Omental fat pad (tissue), 3 donors: ENCODE measurements at regions not wholly inside any gene's neighbourhood (a gene's known extent, or its start where the extent isn't known, plus 50 kb on each side); places are given as distances from the start of the nearest gene placed in this dataset.
"Not testable (repeated sequence)": the region's sequence is repeated elsewhere in the genome, so short reads cannot be mapped to it uniquely, and the experiment has no call there.

Source experiments
- ATAC-seq: fragments of 150-250 bp; one replicate; pipeline ENCODE4 v1.9.1; 2016; ENCODE audit warnings: mild to moderate bottlenecking, moderate library complexity; ENCODE audit not compliant: low FRiP score
- DNase-seq: peaks from one replicate; pipeline ENCODE4 v3.0.0-alpha.2; 2019; ENCODE audit warnings: low spot score
- CTCF ChIP-seq, 3 donors: fragments of 450-650 bp; IDR thresholded peaks; one replicate each; pipeline ENCODE4 v1.5.1; 2016 to 2017; ENCODE audit warnings: antibody characterized with exemption in 3 of 3, mild to moderate bottlenecking in 3 of 3, moderate library complexity in 2 of 3

DNA sequence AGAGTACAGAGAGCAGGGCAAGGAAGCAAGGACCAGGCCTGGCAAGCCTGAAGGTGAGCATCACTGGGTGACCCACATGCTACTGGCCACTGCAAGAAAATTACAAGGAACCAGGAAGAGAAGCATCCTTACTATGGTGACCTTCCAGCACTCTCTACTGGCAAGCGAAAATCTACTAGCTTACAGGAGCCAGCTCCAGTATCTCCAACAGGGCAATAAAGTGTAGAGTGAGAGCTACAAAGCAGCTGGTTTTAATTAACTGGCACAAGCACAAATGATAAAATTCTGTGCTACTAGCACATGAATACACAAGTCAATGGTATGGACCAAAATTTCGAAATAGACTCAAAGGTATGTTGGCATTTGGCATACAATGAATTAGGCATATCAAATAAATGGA, 113.3 kb upstream of the CAST start:
- DNase-seq (no peak), ATAC-seq (no peak)
- no peak for TF ChIP-seq CTCF (IDR thresholded peaks at IDR 0.05)

GRCh38 chr5:96560857-96561256, 101.3 kb upstream of the CAST start:
- not testable (repeated sequence) for ATAC-seq, DNase-seq

DNA sequence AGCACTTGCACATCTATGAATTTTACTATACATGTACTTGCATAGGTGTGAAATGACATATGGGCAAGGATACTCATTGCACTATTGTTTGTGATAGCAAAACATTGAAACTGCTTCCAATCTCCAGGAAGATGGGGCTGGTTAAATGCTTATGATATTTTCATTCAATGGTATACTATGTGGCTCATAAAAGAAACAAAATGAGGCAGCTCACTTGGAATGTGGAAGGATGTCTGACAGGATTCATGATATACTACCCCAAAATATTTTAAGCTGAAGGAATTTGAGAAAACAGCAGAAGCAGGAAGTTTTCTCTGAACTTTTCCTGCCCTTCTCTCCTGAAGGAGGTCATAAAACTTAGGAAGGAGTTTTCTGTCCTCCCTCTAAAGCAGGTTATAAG, 99.6 kb upstream of the CAST start:
- no peak for TF ChIP-seq CTCF (IDR thresholded peaks at IDR 0.05)
- DNase-seq (no peak), ATAC-seq (no peak)

DNA sequence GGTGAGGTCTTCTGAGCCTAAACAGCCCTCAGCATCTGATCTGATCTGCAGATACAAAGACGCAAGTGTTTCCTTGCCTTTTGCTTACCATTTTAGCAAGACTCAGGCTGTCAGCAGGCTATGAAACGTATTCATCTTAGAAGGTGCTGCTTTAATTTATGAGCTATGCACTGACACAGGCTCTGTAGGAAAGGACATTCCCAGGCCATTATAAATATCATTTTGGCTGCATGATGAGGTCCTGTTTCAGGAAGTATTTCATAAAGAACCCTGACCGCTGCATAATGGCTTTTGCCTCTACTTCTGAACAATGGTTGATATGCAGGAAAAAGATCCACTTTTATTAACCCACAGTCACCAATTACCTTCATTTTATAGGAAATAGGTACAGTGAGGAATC, 98.4 kb upstream of the CAST start:
- ATAC-seq (no peak), DNase-seq (no peak)
- TF ChIP-seq CTCF (IDR thresholded peaks at IDR 0.05) = no peak

- ATAC-seq (peak; percentile 32), DNase-seq (no peak)
- TF ChIP-seq CTCF (IDR thresholded peaks at IDR 0.05) = no peak
These were observed 96.5 kb upstream of the CAST start for GRCh38 chr5:96565582-96566265.

DNA sequence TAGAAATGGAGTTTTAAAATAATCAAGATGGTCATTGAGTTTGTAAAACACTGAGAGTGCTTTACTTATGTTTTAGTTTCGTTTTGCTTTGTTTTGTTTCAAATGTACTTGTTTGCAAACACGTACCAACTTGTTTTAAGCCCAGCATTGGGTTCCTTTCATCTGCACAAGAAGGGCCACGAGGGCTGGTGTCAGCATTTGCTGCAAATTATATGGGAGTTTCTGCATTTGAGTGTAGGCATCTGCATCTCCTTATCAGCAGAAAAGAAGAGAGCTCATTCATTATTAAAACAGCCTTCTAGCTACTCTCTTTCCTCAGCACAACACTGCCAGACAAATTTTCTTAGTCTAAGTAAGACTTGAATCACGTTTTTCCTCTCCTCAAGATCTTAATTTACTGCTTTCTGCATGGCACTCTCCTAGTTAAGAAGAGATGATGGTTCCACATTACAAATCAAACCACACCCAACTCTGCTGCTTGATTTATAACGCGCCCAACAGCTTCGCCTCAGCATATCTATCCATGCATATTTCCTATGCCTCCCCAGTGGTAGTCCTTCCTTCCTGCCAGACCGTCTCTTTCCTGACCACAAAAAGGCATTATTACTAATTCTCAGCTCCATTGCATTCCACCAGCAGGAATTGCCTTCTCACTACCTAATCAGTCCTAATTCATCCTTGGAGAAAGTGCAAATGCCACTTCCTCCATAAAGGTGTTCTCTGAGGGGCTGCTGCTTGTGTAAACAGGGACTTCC, 95.2 kb upstream of the CAST start:
- TF ChIP-seq CTCF (IDR thresholded peaks at IDR 0.05) = no peak
- ATAC-seq = no peak
- DNase-seq = no peak

DNA sequence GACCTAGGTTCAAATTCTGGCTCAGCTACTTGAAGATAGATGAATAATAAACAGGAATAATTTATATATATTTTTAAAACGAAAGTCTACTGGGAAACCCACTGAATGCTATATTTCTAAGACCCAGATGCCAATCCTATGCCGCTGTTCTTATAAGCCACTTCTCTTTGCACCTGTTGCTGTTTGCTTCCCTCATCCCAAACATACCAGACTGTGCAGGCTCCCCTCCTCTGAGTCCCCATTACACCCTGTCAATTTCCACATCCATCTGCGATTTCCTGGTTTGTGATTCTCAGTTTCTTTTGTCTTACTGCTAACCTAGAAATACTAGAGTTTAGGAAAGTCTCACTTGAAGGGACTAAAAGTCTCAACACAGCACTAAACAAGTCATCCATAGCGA, 92.8 kb upstream of the CAST start:
- ATAC-seq (no peak), DNase-seq (no peak)
- TF ChIP-seq CTCF (IDR thresholded peaks at IDR 0.05) = no peak
